Activated CD4-positive, alpha-beta T cell treated with anti-CD3 and anti-CD28 coated beads, Interleukin-2, amount 10 ng/mL, durations not matched to agents 7 days and 5 days (primary cell): ENCODE measurements at regions not wholly inside any gene's neighbourhood (a gene's known extent, or its start where the extent isn't known, plus 50 kb on each side); places are given as distances from the start of the nearest gene placed in this dataset.

ENCODE experiments used
- CTCF ChIA-PET: fragments of 350-600 bp; sonication (Branson Sonifier 250); formaldehyde crosslinking; loops from one replicate; lab custom pipeline; 2021; ENCODE audit warnings: antibody characterized with exemption; lab: Charles Lee
- POLR2A ChIA-PET: fragments of 350-600 bp; sonication (Branson Sonifier 250); formaldehyde crosslinking; loops from one replicate; lab custom pipeline; 2021; ENCODE audit warnings: antibody characterized with exemption; lab: Charles Lee
- DNase-seq: peaks from one replicate; pipeline ENCODE4 v3.0.0-alpha.2; 2020
- H3K27ac Mint-ChIP-seq: one replicate; pipeline ENCODE4 v1.8.0; 2021; ENCODE audit warnings: mild to moderate bottlenecking, moderate library complexity, mixed read lengths
- H3K27me3 Mint-ChIP-seq: one replicate; pipeline ENCODE4 v1.8.0; 2021; ENCODE audit warnings: mixed read lengths
- H3K36me3 Mint-ChIP-seq: one replicate; pipeline ENCODE4 v1.8.0; 2021; ENCODE audit warnings: low read depth, mixed read lengths
- H3K4me1 Mint-ChIP-seq: one replicate; pipeline ENCODE4 v1.8.0; 2021; ENCODE audit warnings: mixed read lengths
- H3K4me3 Mint-ChIP-seq: one replicate; pipeline ENCODE4 v1.8.0; 2021; ENCODE audit warnings: mild to moderate bottlenecking, moderate library complexity, mixed read lengths
- H3K9me3 Mint-ChIP-seq: one replicate; pipeline ENCODE4 v1.8.0; 2021; ENCODE audit warnings: mixed read lengths

GRCh38 chr1:209416039-209416438, 167.5 kb upstream of the CAMK1G start:
- Mint-ChIP-seq H3K4me1 (no peaks in the 10 kb centered on the region), H3K9me3 (no peaks in the 10 kb centered on the region), H3K27ac (no peak overlapping the region), H3K4me3 (no peak overlapping the region), H3K27me3 (peaks cover 22% of the 10 kb centered on the region), H3K36me3 (no peaks in the 10 kb centered on the region)
- DNase-seq, result no peak
- CTCF ChIA-PET, result no interaction called here
- POLR2A ChIA-PET, result no interaction called here

DNA sequence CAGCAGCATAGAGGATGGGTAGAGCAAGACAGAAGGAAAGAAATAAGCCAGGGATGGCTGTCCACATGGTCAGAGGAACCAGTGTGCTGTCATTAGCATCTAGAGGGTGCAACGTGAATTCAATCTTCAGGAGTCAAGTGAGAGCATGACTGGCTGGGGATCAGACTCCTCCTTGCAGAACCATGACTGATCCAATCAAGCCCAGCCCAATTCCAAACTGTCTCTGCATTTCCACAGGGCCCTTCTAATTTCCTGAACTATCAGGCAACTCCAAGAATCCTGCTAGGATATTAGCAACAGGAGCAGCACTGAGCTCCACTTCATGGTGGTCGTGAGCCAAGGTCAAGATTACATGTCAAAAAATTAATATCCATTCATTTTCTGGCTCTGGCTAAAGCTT, 166.8 kb upstream of the CAMK1G start:
- H3K4me3 Mint-ChIP-seq, result no peak overlapping the region
- H3K27me3 Mint-ChIP-seq, result peaks cover 21% of the 10 kb centered on the region
- no peaks in the 10 kb centered on the region for H3K9me3 Mint-ChIP-seq
- H3K36me3 Mint-ChIP-seq, result no peaks in the 10 kb centered on the region
- no peaks in the 10 kb centered on the region for H3K4me1 Mint-ChIP-seq
- CTCF ChIA-PET, result no interaction called here
- POLR2A ChIA-PET, result no interaction called here
- DNase-seq, result no peak
- H3K27ac Mint-ChIP-seq, result no peak overlapping the region

- Mint-ChIP-seq H3K4me3 (no peak overlapping the region), H3K27me3 (peaks cover 16% of the 10 kb centered on the region), H3K27ac (no peak overlapping the region), H3K36me3 (no peaks in the 10 kb centered on the region), H3K4me1 (no peaks in the 10 kb centered on the region), H3K9me3 (no peaks in the 10 kb centered on the region)
- ChIA-PET POLR2A (no interaction called here), CTCF (no interaction called here)
- DNase-seq, result no peak
Measured at GRCh38 chr1:209417761-209418160, 165.8 kb upstream of the CAMK1G start.

GRCh38 chr1:209420276-209420675, 163.2 kb upstream of the CAMK1G start:
- ChIA-PET CTCF (no interaction called here), POLR2A (no interaction called here)
- Mint-ChIP-seq H3K9me3 (no peaks in the 10 kb centered on the region), H3K36me3 (no peaks in the 10 kb centered on the region), H3K27ac (no peak overlapping the region), H3K4me1 (no peaks in the 10 kb centered on the region), H3K27me3 (peaks cover 8% of the 10 kb centered on the region), H3K4me3 (no peak overlapping the region)
- no peak for DNase-seq

DNA sequence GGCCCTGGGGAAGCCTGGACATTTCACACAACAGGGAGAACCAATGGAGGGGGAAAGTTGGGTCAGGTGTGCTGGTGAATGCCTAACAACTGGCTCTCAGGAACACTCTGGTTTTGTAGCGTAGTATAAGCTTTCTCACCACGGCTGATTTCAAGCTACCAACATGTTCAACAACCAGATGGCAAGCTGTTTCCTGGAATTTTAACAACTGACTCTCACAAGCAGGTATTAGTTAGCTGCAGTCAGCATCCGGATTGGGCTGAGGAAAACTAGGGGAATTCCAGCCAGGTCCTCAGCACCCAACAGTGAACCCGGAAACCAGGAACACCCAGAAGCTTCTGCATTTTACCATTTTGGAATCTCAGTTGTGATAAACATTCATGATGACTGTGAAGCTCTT, 162.3 kb upstream of the CAMK1G start:
- ChIA-PET POLR2A (no interaction called here), CTCF (no interaction called here)
- Mint-ChIP-seq H3K27me3 (peaks cover 8% of the 10 kb centered on the region), H3K4me3 (no peak overlapping the region), H3K36me3 (no peaks in the 10 kb centered on the region), H3K9me3 (no peaks in the 10 kb centered on the region), H3K27ac (no peak overlapping the region), H3K4me1 (peaks cover 6% of the 10 kb centered on the region)
- no peak for DNase-seq

GRCh38 chr1:209421978-209422680, 161.4 kb upstream of the CAMK1G start:
- Mint-ChIP-seq H3K27ac (no peak overlapping the region), H3K4me3 (no peak overlapping the region), H3K27me3 (peaks cover 8% of the 10 kb centered on the region), H3K9me3 (no peaks in the 10 kb centered on the region), H3K36me3 (no peaks in the 10 kb centered on the region), H3K4me1 (peaks cover 6% of the 10 kb centered on the region)
- ChIA-PET CTCF (interaction anchor here (0.6 to 1.0 kb wide), 2 partner anchors 23 to 1770 kb away, joined by 3 to 4 read pairs; no protein-coding TSS in a partner anchor), POLR2A (no interaction called here)
- DNase-seq, result no peak

GRCh38 chr1:209425959-209426358, 157.6 kb upstream of the CAMK1G start:
- peak; percentile 6 for DNase-seq
- POLR2A ChIA-PET, result no interaction called here
- H3K27me3 Mint-ChIP-seq, result peaks cover 6% of the 10 kb centered on the region
- H3K36me3 Mint-ChIP-seq, result no peaks in the 10 kb centered on the region
- H3K9me3 Mint-ChIP-seq, result no peaks in the 10 kb centered on the region
- peaks cover 6% of the 10 kb centered on the region for H3K4me1 Mint-ChIP-seq
- H3K27ac Mint-ChIP-seq, result no peak overlapping the region
- H3K4me3 Mint-ChIP-seq, result no peak overlapping the region
- CTCF ChIA-PET, result no interaction called here

- Mint-ChIP-seq H3K27ac (no peak overlapping the region), H3K36me3 (no peaks in the 10 kb centered on the region), H3K4me1 (peaks cover 6% of the 10 kb centered on the region), H3K27me3 (peaks cover 3% of the 10 kb centered on the region), H3K4me3 (no peak overlapping the region), H3K9me3 (no peaks in the 10 kb centered on the region)
- DNase-seq, result no peak
- POLR2A ChIA-PET, result no interaction called here
- CTCF ChIA-PET, result no interaction called here
Measured at GRCh38 chr1:209427277-209427676, 156.2 kb upstream of the CAMK1G start.

DNA sequence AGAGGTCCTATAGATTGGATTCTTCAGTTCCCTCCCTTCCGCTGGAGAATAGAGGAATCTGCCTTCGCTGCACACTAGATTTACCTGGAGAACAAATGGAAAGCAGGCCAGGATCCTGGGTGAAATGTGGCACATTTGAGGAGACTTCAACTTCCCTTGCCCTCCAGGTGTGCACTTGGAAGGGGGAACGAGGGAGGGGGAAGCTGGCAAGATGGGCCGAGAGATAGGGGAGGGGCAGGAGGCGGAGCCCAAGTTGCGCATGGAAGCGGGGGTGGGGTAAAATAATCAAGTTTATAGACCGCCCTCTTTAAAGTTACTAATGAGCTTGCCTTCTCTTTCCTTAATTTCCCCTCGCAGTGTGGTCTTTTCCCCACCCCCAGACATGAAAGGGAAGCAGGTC, 155.7 kb upstream of the CAMK1G start:
- Mint-ChIP-seq H3K36me3 (no peaks in the 10 kb centered on the region), H3K9me3 (no peaks in the 10 kb centered on the region), H3K4me3 (no peak overlapping the region), H3K27ac (no peak overlapping the region), H3K4me1 (peaks cover 6% of the 10 kb centered on the region), H3K27me3 (peaks cover 3% of the 10 kb centered on the region)
- ChIA-PET POLR2A (no interaction called here), CTCF (interaction anchor here (1.0 kb wide), 1 partner anchor 14 kb away, joined by 3 read pairs; no protein-coding TSS in a partner anchor)
- no peak for DNase-seq

- Mint-ChIP-seq H3K4me1 (peaks cover 6% of the 10 kb centered on the region), H3K9me3 (no peaks in the 10 kb centered on the region), H3K27ac (no peak overlapping the region), H3K27me3 (peaks cover 3% of the 10 kb centered on the region), H3K36me3 (no peaks in the 10 kb centered on the region), H3K4me3 (no peak overlapping the region)
- POLR2A ChIA-PET, result no interaction called here
- no peak for DNase-seq
- CTCF ChIA-PET, result interaction anchor here (0.6 to 1.0 kb wide), 4 partner anchors 13 to 1486 kb away, joined by 3 to 5 read pairs (median 4); no protein-coding TSS in a partner anchor
Measured at GRCh38 chr1:209428241-209428921, 155.1 kb upstream of the CAMK1G start.

GRCh38 chr1:209429611-209430010, 153.9 kb upstream of the CAMK1G start:
- no peak for DNase-seq
- ChIA-PET CTCF (no interaction called here), POLR2A (no interaction called here)
- H3K36me3 Mint-ChIP-seq, result no peaks in the 10 kb centered on the region
- H3K4me1 Mint-ChIP-seq, result peaks cover 6% of the 10 kb centered on the region
- H3K4me3 Mint-ChIP-seq, result no peak overlapping the region
- H3K27ac Mint-ChIP-seq, result no peak overlapping the region
- no peaks in the 10 kb centered on the region for H3K9me3 Mint-ChIP-seq
- peaks cover 9% of the 10 kb centered on the region for H3K27me3 Mint-ChIP-seq

GRCh38 chr1:209430107-209430506, 153.4 kb upstream of the CAMK1G start:
- H3K27ac Mint-ChIP-seq, result no peak overlapping the region
- ChIA-PET CTCF (no interaction called here), POLR2A (no interaction called here)
- peaks cover 14% of the 10 kb centered on the region for H3K27me3 Mint-ChIP-seq
- H3K9me3 Mint-ChIP-seq, result no peaks in the 10 kb centered on the region
- no peaks in the 10 kb centered on the region for H3K36me3 Mint-ChIP-seq
- DNase-seq, result no peak
- peaks cover 6% of the 10 kb centered on the region for H3K4me1 Mint-ChIP-seq
- H3K4me3 Mint-ChIP-seq, result no peak overlapping the region

- POLR2A ChIA-PET, result no interaction called here
- Mint-ChIP-seq H3K27ac (no peak overlapping the region), H3K9me3 (no peaks in the 10 kb centered on the region), H3K27me3 (peaks cover 14% of the 10 kb centered on the region), H3K36me3 (no peaks in the 10 kb centered on the region), H3K4me3 (no peak overlapping the region), H3K4me1 (peaks cover 3% of the 10 kb centered on the region)
- no peak for DNase-seq
- CTCF ChIA-PET, result interaction anchor here (0.6 kb wide), 1 partner anchor 19 kb away, joined by 3 read pairs; no protein-coding TSS in a partner anchor
Measured at GRCh38 chr1:209430821-209431259, 152.7 kb upstream of the CAMK1G start.
